DMS 273 treated with DMSO at 0.1 percent for 48 hours (cell line): ENCODE measurements at regions not wholly inside any gene's neighbourhood (a gene's known extent, or its start where the extent isn't known, plus 50 kb on each side); places are given as distances from the start of the nearest gene placed in this dataset.
"Not testable (repeated sequence)": the region's sequence is repeated elsewhere in the genome, so short reads cannot be mapped to it uniquely, and the experiment has no call there.

ENCODE experiments used
- DNase-seq: peaks from one replicate; lab custom pipeline; 2025; lab: John Stamatoyannopoulos, UW

- DNase-seq: no peak
Measured at GRCh38 chr2:11995456-11995855, 249.0 kb downstream of the LPIN1 start.

GRCh38 chr2:11996618-11997017 lies 250.2 kb downstream of the LPIN1 start:
- no peak for DNase-seq

- no peak for DNase-seq
Measured at GRCh38 chr2:11997142-11997541, 250.7 kb downstream of the LPIN1 start.

- DNase-seq: no peak
Measured at GRCh38 chr2:11998218-11998617, 251.8 kb downstream of the LPIN1 start.

- no peak for DNase-seq
Measured at GRCh38 chr2:11998626-11999378, 252.4 kb downstream of the LPIN1 start.

- no peak for DNase-seq
Measured at GRCh38 chr2:12001621-12002020, 255.2 kb downstream of the LPIN1 start.

GRCh38 chr2:12002215-12002614 lies 255.8 kb downstream of the LPIN1 start:
- DNase-seq: no peak

- no peak for DNase-seq
Measured at GRCh38 chr2:12004713-12005112, 258.3 kb downstream of the LPIN1 start.

- DNase-seq: peak; percentile 12
Measured at GRCh38 chr2:12005886-12006681, 259.7 kb downstream of the LPIN1 start.

GRCh38 chr2:12006850-12007249 lies 260.4 kb downstream of the LPIN1 start:
- no peak for DNase-seq

GRCh38 chr2:12007282-12007681 lies 260.9 kb downstream of the LPIN1 start:
- DNase-seq: no peak

- no peak for DNase-seq
Measured at GRCh38 chr2:12008425-12009061, 262.1 kb downstream of the LPIN1 start.

GRCh38 chr2:12009323-12009905 lies 263.0 kb downstream of the LPIN1 start:
- no peak for DNase-seq

GRCh38 chr2:12010059-12010458 lies 263.6 kb downstream of the LPIN1 start:
- no peak for DNase-seq

- no peak for DNase-seq
Measured at GRCh38 chr2:12010779-12011178, 264.3 kb downstream of the LPIN1 start.

GRCh38 chr2:12014088-12014960 lies 267.9 kb downstream of the LPIN1 start:
- no peak for DNase-seq

GRCh38 chr2:12017499-12018157 lies 271.2 kb downstream of the LPIN1 start:
- no peak for DNase-seq

- not testable (repeated sequence) for DNase-seq
Measured at GRCh38 chr2:12018726-12019125, 272.3 kb downstream of the LPIN1 start.

- DNase-seq: no peak
Measured at GRCh38 chr2:12020833-12021469, 274.5 kb downstream of the LPIN1 start.

GRCh38 chr2:12024197-12024907 lies 277.9 kb downstream of the LPIN1 start:
- not testable (repeated sequence) for DNase-seq
